ENCODE measurements at regions not wholly inside any gene's neighbourhood (a gene's known extent, or its start where the extent isn't known, plus 50 kb on each side); places are given as distances from the start of the nearest gene placed in this dataset.

DNA sequence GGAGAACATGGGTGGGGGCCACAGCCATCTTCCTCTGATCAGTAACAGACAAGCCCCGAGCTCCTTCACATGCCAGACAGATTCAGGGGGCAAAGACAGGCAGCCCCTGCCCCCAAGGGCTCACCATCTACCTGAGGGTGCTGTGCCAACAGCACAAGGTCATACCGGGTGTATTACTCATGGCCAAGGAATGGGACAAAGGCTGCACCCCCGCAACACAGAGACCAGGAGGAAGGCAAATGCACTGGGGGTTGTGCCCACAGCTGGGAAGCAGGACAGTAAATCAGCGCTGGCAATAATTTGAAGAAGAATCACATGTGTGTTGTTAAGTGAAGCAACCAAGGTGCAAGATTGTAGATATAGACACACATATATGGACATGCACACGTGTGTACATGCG, 137.1 kb downstream of the C16orf95 start:
- DNase-seq (ENCODE audit: low spot score): no peak
- 90% methylated on average over 6 of the region's 6 CpGs for WGBS
- Histone ChIP-seq H3K9ac (ENCODE audit: low read depth in 1 of 2, low read length in 2 of 2) (no peak overlapping the region), H3K36me3 (ENCODE audit: control insufficient read depth in 4 of 4, insufficient read depth in 3 of 4, low read depth in 1 of 4, low read length in 3 of 4) (no peaks in the 10 kb centered on the region), H3K9me3 (ENCODE audit: control insufficient read depth in 4 of 4, low read length in 3 of 4) (no peaks in the 10 kb centered on the region), H3K4me1 (ENCODE audit: control insufficient read depth in 4 of 4, insufficient read depth in 4 of 4, low read length in 3 of 4) (peaks cover 0 to 4% (median 1%) of the 10 kb centered on the region in 4 donors), H3K27me3 (ENCODE audit: control insufficient read depth in 4 of 4, insufficient read depth in 4 of 4, low read length in 3 of 4) (peaks cover 0 to 5% (median 0%) of the 10 kb centered on the region in 4 donors), H3K27ac (ENCODE audit: low read depth in 1 of 2, low read length in 2 of 2) (no peak overlapping the region), H3K4me3 (ENCODE audit: low read depth in 1 of 3, low read length in 3 of 3) (no peak overlapping the region)
- TF ChIP-seq CTCF (IDR thresholded peaks at IDR 0.05; ENCODE audit: low read depth, low read length, missing input control) (no peak), FOXA1 (IDR thresholded peaks at IDR 0.05) (no peak), JUND (IDR thresholded peaks at IDR 0.05) (no peak), HNF4G (IDR thresholded peaks at IDR 0.05) (no peak), RAD21 (IDR thresholded peaks at IDR 0.05) (no peak), YY1 (IDR thresholded peaks at IDR 0.05) (no peak), TAF1 (conservative IDR thresholded peaks at IDR 0.05) (no peak), RXRA (IDR thresholded peaks at IDR 0.05) (no peak), NR2F2 (IDR thresholded peaks at IDR 0.05) (no peak), HNF4A (conservative IDR thresholded peaks at IDR 0.05) (no peak), GABPA (IDR thresholded peaks at IDR 0.05 in 1 of 2, conservative IDR thresholded peaks at IDR 0.05 in 1 of 2) (no peak)
- TF ChIP-seq, protein P1, sequence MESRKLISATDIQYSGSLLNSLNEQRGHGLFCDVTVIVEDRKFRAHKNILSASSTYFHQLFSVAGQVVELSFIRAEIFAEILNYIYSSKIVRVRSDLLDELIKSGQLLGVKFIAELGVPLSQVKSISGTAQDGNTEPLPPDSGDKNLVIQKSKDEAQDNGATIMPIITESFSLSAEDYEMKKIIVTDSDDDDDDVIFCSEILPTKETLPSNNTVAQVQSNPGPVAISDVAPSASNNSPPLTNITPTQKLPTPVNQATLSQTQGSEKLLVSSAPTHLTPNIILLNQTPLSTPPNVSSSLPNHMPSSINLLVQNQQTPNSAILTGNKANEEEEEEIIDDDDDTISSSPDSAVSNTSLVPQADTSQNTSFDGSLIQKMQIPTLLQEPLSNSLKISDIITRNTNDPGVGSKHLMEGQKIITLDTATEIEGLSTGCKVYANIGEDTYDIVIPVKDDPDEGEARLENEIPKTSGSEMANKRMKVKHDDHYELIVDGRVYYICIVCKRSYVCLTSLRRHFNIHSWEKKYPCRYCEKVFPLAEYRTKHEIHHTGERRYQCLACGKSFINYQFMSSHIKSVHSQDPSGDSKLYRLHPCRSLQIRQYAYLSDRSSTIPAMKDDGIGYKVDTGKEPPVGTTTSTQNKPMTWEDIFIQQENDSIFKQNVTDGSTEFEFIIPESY (IDR thresholded peaks at IDR 0.05): no peak
- TF ChIP-seq, protein P2, sequence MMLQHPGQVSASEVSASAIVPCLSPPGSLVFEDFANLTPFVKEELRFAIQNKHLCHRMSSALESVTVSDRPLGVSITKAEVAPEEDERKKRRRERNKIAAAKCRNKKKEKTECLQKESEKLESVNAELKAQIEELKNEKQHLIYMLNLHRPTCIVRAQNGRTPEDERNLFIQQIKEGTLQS (IDR thresholded peaks at IDR 0.05): no peak

DNA sequence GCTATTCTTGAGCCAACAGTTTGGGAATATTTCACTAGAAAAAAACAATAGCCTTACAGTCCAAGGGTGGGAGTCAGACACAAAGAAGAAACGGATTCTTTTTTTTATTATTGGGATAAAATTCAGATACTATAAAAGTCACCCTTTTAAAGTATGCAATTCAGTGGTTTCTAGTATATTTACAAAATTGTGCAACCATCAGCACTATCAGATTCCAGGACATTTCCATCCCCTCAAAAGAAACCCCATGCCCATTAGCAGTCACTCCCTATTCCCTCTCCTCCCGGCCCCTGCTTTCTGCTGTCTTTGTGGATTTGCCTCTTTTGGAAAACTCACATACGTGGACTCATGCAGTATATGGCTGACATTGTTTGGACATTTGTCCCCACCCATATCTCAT, 134.4 kb downstream of the C16orf95 start:
- 88% methylated on average over 3 of the region's 3 CpGs for WGBS
- H3K27ac ChIP-seq (ENCODE audit: low read depth in 1 of 2, low read length in 2 of 2): no peak overlapping the region
- no peak for DNase-seq (ENCODE audit: low spot score)
- H3K9me3 ChIP-seq (ENCODE audit: control insufficient read depth in 4 of 4, low read length in 3 of 4): no peaks in the 10 kb centered on the region
- H3K9ac ChIP-seq (ENCODE audit: low read depth in 1 of 2, low read length in 2 of 2): no peak overlapping the region
- peaks cover 0 to 5% (median 0%) of the 10 kb centered on the region in 4 donors for H3K27me3 ChIP-seq (ENCODE audit: control insufficient read depth in 4 of 4, insufficient read depth in 4 of 4, low read length in 3 of 4)
- TF ChIP-seq RXRA (IDR thresholded peaks at IDR 0.05) (no peak), GABPA (IDR thresholded peaks at IDR 0.05 in 1 of 2, conservative IDR thresholded peaks at IDR 0.05 in 1 of 2) (no peak), CTCF (IDR thresholded peaks at IDR 0.05; ENCODE audit: low read depth, low read length, missing input control) (no peak), EGR1 (IDR thresholded peaks at IDR 0.05; ENCODE audit: low read depth in 2 of 2) (no peak), JUND (IDR thresholded peaks at IDR 0.05) (no peak), HNF4G (IDR thresholded peaks at IDR 0.05) (no peak), NR2F2 (IDR thresholded peaks at IDR 0.05) (no peak), YY1 (IDR thresholded peaks at IDR 0.05) (no peak), HNF4A (conservative IDR thresholded peaks at IDR 0.05) (no peak), SP1 (IDR thresholded peaks at IDR 0.05) (no peak), FOXA2 (IDR thresholded peaks at IDR 0.05) (no peak), TAF1 (conservative IDR thresholded peaks at IDR 0.05) (no peak), FOXA1 (IDR thresholded peaks at IDR 0.05) (no peak), RAD21 (IDR thresholded peaks at IDR 0.05) (no peak)
- TF ChIP-seq, protein P2 (IDR thresholded peaks at IDR 0.05): no peak
- TF ChIP-seq, protein P1 (IDR thresholded peaks at IDR 0.05): no peak
- TF ChIP-seq, protein P3, sequence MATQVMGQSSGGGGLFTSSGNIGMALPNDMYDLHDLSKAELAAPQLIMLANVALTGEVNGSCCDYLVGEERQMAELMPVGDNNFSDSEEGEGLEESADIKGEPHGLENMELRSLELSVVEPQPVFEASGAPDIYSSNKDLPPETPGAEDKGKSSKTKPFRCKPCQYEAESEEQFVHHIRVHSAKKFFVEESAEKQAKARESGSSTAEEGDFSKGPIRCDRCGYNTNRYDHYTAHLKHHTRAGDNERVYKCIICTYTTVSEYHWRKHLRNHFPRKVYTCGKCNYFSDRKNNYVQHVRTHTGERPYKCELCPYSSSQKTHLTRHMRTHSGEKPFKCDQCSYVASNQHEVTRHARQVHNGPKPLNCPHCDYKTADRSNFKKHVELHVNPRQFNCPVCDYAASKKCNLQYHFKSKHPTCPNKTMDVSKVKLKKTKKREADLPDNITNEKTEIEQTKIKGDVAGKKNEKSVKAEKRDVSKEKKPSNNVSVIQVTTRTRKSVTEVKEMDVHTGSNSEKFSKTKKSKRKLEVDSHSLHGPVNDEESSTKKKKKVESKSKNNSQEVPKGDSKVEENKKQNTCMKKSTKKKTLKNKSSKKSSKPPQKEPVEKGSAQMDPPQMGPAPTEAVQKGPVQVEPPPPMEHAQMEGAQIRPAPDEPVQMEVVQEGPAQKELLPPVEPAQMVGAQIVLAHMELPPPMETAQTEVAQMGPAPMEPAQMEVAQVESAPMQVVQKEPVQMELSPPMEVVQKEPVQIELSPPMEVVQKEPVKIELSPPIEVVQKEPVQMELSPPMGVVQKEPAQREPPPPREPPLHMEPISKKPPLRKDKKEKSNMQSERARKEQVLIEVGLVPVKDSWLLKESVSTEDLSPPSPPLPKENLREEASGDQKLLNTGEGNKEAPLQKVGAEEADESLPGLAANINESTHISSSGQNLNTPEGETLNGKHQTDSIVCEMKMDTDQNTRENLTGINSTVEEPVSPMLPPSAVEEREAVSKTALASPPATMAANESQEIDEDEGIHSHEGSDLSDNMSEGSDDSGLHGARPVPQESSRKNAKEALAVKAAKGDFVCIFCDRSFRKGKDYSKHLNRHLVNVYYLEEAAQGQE (IDR thresholded peaks at IDR 0.05): no peak
- TF ChIP-seq, protein P4, sequence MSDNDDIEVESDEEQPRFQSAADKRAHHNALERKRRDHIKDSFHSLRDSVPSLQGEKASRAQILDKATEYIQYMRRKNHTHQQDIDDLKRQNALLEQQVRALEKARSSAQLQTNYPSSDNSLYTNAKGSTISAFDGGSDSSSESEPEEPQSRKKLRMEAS (IDR thresholded peaks at IDR 0.05): no peak
- no peaks in the 10 kb centered on the region for H3K36me3 ChIP-seq (ENCODE audit: control insufficient read depth in 4 of 4, insufficient read depth in 3 of 4, low read depth in 1 of 4, low read length in 3 of 4)
- no peak overlapping the region for H3K4me3 ChIP-seq (ENCODE audit: low read depth in 1 of 3, low read length in 3 of 3)
- peaks cover 0 to 4% (median 1%) of the 10 kb centered on the region in 4 donors for H3K4me1 ChIP-seq (ENCODE audit: control insufficient read depth in 4 of 4, insufficient read depth in 4 of 4, low read length in 3 of 4)

Measured in liver (tissue), 8 donors.